IPS-NIHi7 (cell line): ENCODE measurements at regions not wholly inside any gene's neighbourhood (a gene's known extent, or its start where the extent isn't known, plus 50 kb on each side); places are given as distances from the start of the nearest gene placed in this dataset.
"Not testable (repeated sequence)": the region's sequence is repeated elsewhere in the genome, so short reads cannot be mapped to it uniquely, and the experiment has no call there.

Experiments used
- DNase-seq: peaks from one replicate; pipeline ENCODE4 v3.0.0; 2012; ENCODE audit warnings: mixed read lengths; ENCODE audit errors: extremely low spot score

DNA sequence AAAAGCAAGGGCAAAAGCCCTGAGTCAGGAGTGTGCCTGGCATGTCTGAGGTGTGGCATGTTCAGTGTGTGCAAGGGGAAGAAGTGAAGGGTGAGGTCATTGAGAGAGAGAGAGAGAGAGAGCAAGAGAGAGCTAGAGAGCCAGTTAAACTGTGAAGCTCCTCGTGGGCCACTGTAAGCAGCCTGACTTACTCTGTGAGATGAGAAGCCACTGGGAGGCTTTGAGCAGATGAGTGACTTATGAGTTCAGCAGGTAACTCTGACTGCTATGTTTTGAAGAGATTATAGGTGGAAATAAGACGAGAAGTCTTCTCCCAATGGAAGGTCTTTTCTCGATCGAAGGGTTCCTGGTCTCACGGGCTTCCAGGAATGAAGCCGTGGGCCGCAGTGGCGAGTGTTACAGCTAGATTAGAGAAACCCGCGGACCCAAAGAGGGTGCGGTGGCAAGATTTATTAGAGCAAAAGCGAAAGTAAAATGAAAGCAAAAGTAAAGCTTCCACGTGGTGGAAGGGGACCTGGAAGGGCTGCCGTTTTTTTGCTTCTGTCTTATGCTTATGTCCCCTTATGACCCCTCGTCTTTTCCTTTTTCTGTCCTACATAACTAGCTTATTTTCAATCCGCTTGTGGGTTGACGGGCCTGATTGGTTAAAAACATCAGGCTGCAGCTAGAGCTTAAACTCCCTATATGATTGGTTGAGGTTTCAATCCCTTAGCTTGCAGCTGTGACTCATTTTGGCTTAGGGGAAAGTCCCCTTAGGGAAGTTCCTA is 323.1 kb upstream of the FAM78B start:
- no peak for DNase-seq

DNA sequence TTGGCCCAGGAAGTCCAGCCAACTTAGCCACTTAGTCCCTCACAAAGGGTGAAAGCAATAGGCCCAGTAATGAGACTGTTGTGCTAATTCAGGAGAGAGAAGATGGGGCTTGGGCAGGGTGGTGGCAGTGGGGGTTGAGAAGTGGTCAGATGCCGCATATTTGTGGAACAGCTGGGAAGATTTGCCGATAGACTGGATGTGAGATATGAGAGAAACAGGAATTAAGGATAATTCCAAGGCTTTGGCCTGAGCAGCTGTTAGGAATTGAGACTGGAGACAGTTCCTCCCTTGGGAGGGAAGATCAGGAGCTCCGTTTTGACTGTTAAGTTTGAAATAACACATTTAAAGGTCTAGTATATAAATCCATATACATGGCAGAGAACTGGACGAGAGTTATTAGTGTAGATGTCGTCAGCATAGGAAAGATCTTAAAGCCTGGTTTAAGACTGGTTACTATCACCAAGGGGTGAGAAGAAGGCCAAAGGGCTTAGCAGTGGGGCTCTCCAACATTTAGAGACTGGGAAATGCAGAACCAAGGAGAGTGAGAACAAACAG is 323.7 kb upstream of the FAM78B start:
- DNase-seq = no peak

DNA sequence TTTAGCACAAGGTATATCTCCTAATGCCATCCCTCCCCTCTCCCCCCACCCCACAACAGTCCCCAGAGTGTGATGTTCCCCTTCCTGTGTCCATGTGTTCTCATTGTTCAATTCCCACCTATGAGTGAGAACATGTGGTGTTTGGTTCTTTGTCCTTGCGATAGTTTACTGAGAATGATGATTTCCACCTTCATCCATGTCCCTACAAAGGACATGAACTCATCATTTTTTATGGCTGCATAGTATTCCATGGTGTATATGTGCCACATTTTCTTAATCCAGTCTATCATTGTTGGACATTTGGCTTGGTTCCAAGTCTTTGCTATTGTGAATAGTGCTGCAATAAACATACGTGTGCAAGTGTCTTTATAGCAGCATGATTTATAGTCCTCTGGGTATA is 327.0 kb upstream of the FAM78B start:
- not testable (repeated sequence) for DNase-seq

DNA sequence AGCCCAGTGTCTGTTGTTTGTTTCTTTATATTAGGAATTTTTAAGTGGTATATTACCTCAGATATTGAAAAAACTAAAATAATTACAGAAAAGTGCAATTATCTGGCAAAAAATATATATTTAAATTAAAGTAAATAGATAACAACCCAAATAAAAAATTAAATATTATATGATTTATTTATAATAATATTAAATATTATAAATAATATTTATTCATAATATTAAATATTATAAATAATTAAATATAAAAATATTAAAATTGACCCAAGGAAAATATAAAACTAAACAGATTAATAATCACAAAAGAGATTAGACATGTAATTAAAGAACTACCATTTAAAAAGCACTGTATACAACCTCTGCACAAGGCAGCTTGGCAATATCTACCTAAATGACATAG is 331.9 kb upstream of the POGK start:
- no peak for DNase-seq

DNA sequence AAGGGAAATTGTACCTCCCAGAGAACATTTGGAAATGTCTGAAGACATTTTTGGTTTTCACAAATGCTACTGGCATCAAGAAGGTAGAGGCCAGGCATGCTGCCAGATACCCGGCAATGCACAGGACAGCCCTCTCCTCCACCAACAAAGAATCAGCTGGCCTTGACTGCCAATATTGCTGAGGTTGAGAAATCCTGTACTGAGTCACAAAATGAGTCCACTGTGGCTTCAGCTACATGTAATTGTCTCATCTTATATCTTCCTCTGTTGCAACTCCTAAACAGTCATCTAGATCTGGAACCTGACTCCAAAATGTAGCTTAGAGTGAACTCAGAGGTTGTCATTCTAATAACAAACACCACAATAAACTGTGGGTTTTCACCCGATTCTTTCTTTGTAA is 327.5 kb upstream of the POGK start:
- no peak for DNase-seq

DNA sequence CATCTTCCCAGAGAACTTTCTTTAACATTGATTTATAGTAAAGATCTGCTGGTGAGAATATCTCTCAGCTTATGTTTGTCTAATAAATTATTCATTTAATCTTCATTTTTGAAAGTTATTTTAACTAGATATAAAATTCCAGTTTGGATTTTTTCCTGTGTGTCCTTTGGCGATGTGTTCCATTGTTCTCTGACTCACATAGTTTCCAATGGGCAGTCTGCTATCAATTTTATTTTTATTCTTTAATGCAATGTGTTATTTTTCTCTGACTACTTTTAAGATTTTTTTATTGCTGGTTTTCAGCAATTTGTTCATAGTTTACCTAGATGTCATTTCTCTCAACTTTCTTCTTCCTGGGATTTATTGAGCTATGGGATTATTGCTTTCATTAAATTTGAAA is 325.2 kb upstream of the POGK start:
- no peak for DNase-seq

DNA sequence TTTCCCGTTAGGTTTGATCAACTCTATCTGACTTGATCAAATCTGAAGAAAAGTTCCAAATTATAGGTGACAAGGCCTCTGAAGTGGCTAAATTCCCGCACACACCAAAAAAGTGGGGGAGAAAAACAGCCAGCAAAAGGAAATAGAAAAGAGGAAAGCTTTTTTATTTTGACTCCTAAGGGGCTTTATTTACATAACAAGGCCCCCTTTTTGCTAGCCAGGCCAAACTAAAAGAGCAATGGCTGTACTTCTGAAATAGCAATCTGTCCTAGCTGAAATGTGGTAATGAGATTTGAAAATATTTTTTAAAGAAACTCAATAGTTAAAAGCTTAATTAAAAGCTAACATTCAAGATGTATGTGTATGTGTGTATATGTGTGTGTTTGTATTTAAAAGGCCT is 311.5 kb upstream of the POGK start:
- no peak for DNase-seq

DNA sequence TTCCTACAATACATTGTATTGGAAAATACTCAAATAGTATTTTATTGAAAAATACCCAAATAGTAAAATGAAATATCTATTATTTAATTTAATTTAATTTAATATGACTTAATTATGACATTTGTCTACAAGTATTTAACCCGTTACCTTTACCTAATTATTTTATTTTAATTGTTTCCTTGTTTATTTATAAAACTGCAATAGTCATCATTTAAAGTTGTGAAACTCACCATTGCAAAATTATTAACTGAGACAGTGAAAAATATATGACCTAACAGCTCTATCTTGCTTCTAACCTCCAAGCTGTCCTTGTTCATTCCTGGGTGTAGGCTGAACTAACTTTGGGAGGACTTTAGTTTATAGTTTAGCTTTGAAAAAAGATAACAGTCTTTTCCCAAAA is 300.6 kb upstream of the POGK start:
- DNase-seq = no peak

DNA sequence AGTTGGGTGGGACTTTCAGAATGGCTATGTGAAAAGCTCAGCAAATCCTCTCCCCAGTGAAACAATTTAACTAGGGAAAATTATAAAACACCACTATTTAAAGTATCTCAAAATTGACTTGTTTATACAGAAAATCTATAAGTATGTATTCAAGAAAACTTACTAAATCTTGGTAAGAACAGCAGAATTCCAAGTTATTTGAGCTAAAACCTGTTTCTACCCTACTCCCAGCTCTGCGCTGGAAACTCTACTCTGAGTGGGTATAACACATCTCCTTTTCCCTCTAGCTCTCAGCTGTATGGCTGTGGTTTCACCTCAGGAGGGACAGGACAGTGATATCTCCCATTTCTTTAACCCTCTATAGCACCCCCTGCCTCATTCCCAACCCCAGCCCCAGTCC is 295.2 kb upstream of the POGK start:
- no peak for DNase-seq

DNA sequence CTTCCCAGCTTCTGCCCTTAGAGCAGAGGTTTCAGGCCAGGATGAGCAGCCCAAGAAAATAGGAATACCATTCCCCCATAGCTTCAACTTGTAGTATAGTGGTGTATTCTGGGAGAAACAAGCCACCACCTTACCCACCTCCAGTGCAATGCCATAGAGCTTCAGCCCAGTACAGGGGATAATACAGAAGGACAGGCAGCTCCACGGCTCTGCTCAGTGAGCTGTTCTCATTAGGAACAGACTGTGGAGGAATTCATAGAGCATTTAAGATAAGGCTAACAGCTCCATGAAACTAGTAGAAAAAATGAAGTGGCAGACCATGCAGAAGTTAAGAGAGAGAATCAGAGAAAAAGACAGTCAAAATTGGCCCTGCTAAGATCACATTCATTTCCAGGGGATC is 294.7 kb upstream of the POGK start:
- DNase-seq = no peak

DNA sequence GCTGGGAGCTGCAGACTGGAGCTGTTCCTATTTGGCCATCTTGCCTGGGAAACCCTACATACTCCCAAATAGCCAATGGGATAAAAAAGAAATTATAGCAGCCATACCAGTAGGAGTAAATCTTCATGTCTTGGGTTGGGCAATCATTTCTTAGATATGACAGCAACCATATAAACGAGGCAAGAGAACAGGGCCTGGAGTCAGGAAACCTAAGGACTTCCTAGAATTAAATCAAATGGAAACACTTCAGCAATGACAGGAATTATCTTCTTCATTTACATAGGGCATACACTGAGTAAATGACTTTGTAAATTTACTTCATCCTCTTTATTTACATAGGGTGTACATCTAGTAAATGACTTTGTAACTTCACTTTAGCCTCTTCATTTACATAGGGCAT is 286.6 kb upstream of the POGK start:
- DNase-seq = no peak

DNA sequence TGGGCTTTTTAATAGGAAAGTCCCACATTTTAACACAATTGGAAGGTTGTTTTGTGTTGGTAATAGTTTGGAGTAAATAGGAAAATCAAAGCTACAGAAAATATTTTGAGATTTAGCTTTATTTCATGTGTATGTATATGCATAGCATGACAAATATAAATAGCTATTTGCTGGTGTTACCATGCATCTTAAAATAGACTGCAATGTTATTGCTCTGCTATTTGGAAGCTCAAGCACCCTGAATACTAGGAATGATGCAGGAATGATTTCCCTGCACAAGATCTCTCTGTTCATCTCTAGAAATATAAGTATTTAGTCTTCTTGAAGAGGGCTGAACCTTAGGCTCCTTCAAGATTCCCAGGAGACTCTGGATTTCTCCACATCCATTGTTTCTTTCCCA is 268.3 kb upstream of the POGK start:
- DNase-seq = no peak

DNA sequence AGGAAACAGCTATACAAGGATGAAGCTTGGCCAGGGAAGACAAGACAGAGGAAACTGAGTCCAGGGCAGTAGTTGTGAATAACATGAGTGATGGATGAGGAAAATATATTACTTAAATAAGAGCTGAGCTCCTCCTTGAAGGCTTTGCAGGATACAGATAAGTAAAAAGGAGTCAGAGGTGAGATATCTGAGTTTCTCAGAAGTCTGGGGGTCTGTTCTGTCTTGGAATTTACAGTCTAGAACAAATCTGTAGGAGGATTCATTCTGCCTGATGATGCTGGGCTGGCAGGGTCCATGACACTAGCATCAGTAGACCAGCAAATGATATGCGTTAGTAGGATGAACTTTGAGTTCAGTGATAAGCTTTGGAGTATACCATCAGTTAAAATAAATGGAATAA is 266.1 kb upstream of the POGK start:
- no peak for DNase-seq

DNA sequence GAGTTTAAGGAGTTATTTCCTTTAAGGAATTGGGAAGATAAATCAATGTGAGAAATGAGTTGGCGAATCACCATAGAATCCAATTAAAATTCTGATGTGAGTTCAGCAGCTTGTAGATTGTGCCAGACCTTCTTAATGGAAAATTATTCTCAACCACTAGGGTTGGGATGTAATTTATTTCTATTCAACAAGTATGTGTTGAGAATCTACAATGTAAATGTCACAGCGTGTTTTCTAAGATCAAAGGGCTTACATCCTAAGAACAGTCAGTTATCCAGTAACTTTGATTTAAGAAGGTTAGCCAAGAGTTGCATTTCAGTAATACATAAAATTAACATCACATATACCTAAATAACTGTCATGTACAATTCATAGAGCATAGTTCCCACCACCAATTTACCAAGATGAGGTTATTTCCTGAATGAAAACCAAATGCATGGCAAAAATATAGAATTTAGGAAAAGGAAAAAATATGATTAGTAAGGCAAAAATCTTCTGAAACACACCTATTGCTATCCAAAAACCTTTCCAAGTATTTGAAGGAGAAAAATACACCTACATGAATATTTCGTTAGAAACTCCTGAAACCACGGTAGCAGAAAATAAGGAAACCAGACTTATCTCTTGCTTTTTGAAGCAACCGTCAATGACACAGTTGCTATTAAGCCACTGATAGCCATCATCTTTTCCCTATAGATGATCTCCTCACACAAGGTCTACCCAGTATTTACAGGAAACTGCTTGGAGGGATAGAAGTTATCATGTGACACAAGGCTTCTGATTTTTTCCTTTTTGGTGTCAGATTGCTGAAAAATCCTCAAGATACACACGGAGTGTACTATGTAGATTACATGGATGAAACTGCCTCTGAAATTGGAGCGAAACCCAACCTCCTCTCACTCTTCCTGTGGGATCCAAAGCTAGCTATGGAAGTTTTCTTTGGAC is 259.4 kb upstream of the POGK start:
- DNase-seq = no peak

DNA sequence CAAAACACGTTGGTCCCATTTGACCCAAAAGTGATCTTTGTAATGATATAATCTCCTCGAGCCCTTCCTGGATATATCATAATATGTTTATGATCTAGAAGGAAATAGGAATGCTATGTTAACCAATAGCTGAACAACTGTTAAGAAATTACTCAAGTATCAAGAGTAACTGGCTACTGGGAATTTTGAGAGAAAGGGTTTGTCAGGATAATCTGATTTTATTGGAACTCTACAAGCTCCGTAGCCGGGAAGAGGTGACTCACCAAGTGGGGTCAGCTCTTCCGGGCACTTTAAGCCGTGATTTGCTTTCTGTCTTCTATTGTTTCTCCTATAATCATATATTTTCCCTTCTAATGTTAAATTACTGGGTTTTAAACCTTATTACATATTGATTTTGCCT is 250.5 kb upstream of the POGK start:
- DNase-seq = no peak

DNA sequence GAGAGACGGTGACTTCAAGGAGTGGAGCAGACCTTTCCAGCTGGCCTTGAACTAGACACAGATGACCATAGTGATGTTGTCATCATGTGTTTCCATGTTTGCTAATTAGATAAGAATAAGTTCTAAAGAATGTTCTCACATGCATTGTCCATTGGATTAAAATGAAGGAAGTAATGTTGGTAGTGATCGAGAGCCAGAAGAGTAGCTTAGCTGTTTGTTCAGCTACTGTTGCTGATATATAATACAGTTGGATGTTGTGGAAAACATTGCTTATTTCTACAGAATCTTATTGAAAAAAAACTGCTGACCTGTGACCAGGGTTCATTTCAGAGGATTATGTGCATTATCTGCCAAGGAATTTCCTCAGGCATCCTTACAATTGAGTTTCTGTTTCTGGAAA is 249.1 kb upstream of the POGK start:
- DNase-seq = no peak

DNA sequence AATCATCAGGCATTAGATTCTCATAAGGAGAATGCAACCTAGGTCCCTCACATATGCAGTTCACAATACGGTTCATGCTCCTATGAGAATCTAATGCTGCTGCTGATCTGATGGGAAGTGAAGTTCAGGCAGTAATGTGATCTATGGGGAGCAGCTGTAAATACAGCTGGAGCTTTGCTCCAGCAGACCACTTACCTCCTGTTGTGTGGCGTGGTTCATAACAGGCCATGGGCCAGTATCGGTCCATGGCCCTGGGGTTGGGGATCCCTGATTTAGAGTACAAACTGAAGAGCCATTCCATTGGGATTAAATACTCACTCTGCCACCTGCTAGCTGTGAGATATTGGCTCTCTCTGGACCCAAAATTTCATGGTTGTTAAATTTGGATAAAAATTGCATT is 244.6 kb upstream of the POGK start:
- no peak for DNase-seq

DNA sequence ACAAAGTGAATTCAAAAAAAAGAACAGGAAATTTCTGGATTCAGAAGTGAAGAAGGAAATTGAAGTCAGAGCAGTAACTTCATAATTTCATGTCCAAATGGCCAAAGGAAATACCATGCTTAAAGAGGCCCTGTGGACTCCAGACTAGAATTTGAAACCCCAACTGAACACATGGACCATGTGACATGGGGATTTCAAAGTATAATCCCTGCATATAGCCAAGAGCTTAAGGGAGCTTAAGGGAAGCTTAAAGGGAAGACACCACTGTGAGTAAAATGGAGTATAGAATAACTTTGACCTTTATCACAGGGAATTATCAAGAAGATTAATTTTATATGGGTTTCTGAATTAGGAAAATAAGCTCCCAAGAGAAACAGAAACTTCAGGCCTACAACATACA is 241.8 kb upstream of the POGK start:
- DNase-seq = no peak

DNA sequence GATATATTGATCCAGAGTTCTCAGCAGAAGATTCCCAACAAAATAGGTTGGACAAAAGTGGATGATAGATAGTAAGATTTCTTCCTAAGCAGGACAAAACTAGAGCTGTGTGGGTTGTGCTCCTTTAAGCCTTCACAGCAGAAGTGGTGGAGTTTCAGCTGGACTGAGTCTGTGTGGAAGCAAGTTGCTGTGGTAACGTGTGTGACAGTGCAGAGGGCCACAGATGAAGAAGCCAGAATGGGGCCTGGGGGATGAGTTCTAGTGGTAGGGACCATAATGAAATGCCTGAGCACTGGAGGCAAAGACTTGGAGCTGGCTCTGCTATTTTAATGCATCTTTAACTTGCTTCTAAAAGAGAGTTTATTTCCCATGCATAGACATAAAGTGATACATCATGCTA is 238.7 kb upstream of the POGK start:
- no peak for DNase-seq

DNA sequence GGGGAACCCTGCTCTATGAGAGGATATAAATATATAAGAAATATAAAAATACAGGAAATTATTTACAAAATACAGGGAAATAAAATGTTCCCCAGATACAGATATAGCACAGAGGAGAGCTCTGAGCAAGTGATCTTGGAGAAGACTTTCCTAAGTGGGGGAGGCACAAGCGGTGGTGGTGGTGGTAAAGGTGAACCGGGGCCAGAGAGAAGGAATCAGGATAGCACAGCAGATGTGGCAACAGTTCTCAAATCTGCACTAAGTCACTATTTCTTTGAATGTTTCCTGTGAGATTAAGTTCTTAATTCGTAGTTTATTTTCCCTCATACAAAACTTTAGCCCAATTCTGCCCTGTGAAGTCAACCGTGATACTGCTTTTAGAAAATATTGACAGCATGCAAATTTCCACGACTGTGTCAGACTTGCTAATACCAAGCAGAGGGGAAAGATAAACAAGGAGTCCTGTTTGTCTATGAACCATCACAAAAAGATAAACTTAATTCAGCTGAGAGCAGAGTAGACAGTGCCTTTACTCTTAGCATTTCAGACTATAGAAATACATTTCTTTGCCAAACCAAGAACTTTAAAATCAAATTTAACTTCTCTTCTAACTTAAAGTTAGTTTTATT is 237.5 kb upstream of the POGK start:
- DNase-seq = no peak

DNA sequence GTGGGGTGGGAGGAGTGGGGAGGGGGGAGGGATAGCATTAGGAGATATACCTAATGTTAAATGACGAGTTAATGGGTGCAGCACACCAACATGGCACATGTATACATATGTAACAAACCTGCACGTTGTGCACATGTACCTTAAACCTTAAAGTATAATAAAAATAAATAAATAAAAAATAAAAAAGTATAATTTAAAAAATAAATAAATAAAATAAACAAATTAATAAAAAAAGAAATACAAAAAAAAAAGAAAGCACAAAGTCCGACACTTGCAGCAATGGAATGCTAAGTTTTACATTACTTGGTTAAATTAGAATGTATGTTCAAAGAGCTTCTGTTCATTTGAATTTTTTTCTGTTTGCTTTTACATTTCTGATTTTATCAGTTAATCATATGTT is 236.5 kb upstream of the POGK start:
- not testable (repeated sequence) for DNase-seq

DNA sequence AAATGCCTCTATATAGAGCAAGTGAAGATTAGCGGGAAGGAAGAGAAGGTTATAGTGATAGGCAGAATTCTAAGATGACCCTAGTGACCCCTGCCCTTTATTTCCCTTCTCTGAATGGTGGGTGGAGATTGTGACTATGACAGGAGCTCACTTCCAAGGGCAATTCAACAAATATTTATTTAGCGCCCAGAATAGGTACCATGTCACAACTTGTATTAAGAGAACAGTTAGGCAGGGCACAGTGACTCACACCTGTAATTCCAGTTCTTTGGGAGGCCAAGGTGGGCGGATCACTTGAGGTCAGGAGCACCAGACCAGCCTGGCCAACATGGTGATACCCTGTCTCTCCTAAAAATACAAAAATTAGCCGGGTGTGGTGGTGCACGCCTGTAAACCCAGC is 236.0 kb upstream of the POGK start:
- DNase-seq = no peak
